GM21390 (cell line): ENCODE measurements at regions not wholly inside any gene's neighbourhood (a gene's known extent, or its start where the extent isn't known, plus 50 kb on each side); places are given as distances from the start of the nearest gene placed in this dataset.
"Not testable (repeated sequence)": the region's sequence is repeated elsewhere in the genome, so short reads cannot be mapped to it uniquely, and the experiment has no call there.

ENCODE experiments used
- ATAC-seq: cut with Tn5 transposase; IDR thresholded peaks from one replicate; pipeline ENCODE4 v1.9.1; 2021; ENCODE audit not compliant: unreplicated experiment

- no peak for ATAC-seq
Measured at GRCh38 chr1:235059221-235059620, 69.4 kb downstream of the TOMM20 start.

- ATAC-seq, result no peak
Measured at GRCh38 chr1:235058695-235059094, 69.9 kb downstream of the TOMM20 start.

- no peak for ATAC-seq
Measured at GRCh38 chr1:235057385-235058306, 71.0 kb downstream of the TOMM20 start.

GRCh38 chr1:235056937-235057336 lies 71.7 kb downstream of the TOMM20 start:
- no peak for ATAC-seq

- no peak for ATAC-seq
Measured at GRCh38 chr1:235054936-235055335, 73.7 kb downstream of the TOMM20 start.

GRCh38 chr1:235054466-235054865 lies 74.2 kb downstream of the TOMM20 start:
- no peak for ATAC-seq

GRCh38 chr1:235052067-235053008 lies 76.3 kb downstream of the TOMM20 start:
- no peak for ATAC-seq

- no peak for ATAC-seq
Measured at GRCh38 chr1:235051521-235051920, 77.1 kb downstream of the TOMM20 start.

- ATAC-seq, result peak; percentile 41
Measured at GRCh38 chr1:235050911-235051360, 77.7 kb downstream of the TOMM20 start.

- not testable (repeated sequence) for ATAC-seq
Measured at GRCh38 chr1:235049716-235050378, 78.8 kb downstream of the TOMM20 start.

GRCh38 chr1:235049217-235049616 lies 79.4 kb downstream of the TOMM20 start:
- no peak for ATAC-seq

GRCh38 chr1:235047331-235047871 lies 81.2 kb downstream of the TOMM20 start:
- ATAC-seq, result no peak

GRCh38 chr1:235045921-235046601 lies 82.6 kb downstream of the TOMM20 start:
- ATAC-seq, result no peak

- no peak for ATAC-seq
Measured at GRCh38 chr1:235045034-235045690, 83.5 kb downstream of the TOMM20 start.

GRCh38 chr1:235043234-235043633 lies 85.4 kb downstream of the TOMM20 start:
- ATAC-seq, result no peak

GRCh38 chr1:235038701-235039100 lies 89.9 kb downstream of the TOMM20 start:
- no peak for ATAC-seq

- no peak for ATAC-seq
Measured at GRCh38 chr1:235035928-235036327, 92.7 kb downstream of the TOMM20 start.

- no peak for ATAC-seq
Measured at GRCh38 chr1:235030919-235031596, 97.6 kb downstream of the TOMM20 start.

- ATAC-seq, result no peak
Measured at GRCh38 chr1:235027862-235028250, 100.8 kb downstream of the TOMM20 start.
